Ovary (tissue), 7 donors: ENCODE measurements at regions not wholly inside any gene's neighbourhood (a gene's known extent, or its start where the extent isn't known, plus 50 kb on each side); places are given as distances from the start of the nearest gene placed in this dataset.

Experiments used
- DNase-seq, 5 donors: peaks; one replicate each; pipeline ENCODE4 v3.0.0-alpha.2; 2019 to 2020
- H3K27ac ChIP-seq, 2 donors: fragments of 200-600 bp; one replicate each; pipeline versions ENCODE4 v1.5.1 to v1.8.0; 2019 to 2022
- H3K27me3 ChIP-seq: fragments of 200-600 bp; one replicate; pipeline ENCODE4 v1.8.0; 2022
- H3K36me3 ChIP-seq: fragments of 200-600 bp; sonication (generic); one replicate; pipeline ENCODE4 v1.5.1; 2019
- H3K4me1 ChIP-seq: one replicate; pipeline ENCODE4 v1.8.1; 2013; ENCODE audit warnings: mild to moderate bottlenecking, moderate library complexity; ENCODE audit not compliant: insufficient read depth
- H3K4me3 ChIP-seq: fragments of 200-600 bp; sonication (generic); one replicate; pipeline ENCODE4 v1.5.1; 2017
- H3K9me3 ChIP-seq, 2 donors: fragments of 200-600 bp in 1 of 2; sonication (generic) in 1 of 2; one replicate each; pipeline versions ENCODE4 v1.5.1 to v1.8.1; 2013 to 2019; ENCODE audit warnings: mild to moderate bottlenecking in 1 of 2, moderate library complexity in 1 of 2
- EP300 ChIP-seq: sonication (generic); formaldehyde crosslinking; IDR thresholded peaks from one replicate; pipeline ENCODE4 v1.6.1; 2017; ENCODE audit warnings: antibody characterized with exemption
- POLR2A ChIP-seq: fragments of 450-650 bp; IDR thresholded peaks from one replicate; pipeline ENCODE4 v1.6.1; 2017; ENCODE audit warnings: antibody characterized with exemption, mild to moderate bottlenecking, moderate library complexity
- WGBS, 3 donors: extraction: QIAGEN DNeasy Blood & Tissue Kit in 1 of 3; methylation state at CpG; one replicate each; pipeline versions ENCODE4 v1.1.5 to v1.1.7; 2013 to 2017; 5-methylcytosine and 5-hydroxymethylcytosine counted together
- intact Hi-C, 4 donors: fragments of 100-400 bp; cut with DNase I; formaldehyde crosslinking; loops; one replicate each; pipeline versions ENCODE4 v1.11.0 to v1.15.1; 2022 to 2023
- TF ChIP-seq, protein P1 (sequence below), 3 donors: fragments of 450-650 bp in 2 of 3; fragments of 200-600 bp in 1 of 3; IDR thresholded peaks; one replicate each; pipeline versions ENCODE4 v1.5.1 to v1.8.0; 2016 to 2022; ENCODE audit warnings: antibody characterized with exemption in 3 of 3, mild to moderate bottlenecking in 1 of 3
- donor health status: DM: no; HTN: no; CAD: no; lungs with moderate emphysema.
- donor health status: DM: no; HTN: no; CAD: no.
- donor health status: Bipolar disorder and iron deficiency.
- donor health status: DM: no; HTN: no; CAD: no.
- donor health status: DM: yes; HTN: yes; CAD: no.

DNA sequence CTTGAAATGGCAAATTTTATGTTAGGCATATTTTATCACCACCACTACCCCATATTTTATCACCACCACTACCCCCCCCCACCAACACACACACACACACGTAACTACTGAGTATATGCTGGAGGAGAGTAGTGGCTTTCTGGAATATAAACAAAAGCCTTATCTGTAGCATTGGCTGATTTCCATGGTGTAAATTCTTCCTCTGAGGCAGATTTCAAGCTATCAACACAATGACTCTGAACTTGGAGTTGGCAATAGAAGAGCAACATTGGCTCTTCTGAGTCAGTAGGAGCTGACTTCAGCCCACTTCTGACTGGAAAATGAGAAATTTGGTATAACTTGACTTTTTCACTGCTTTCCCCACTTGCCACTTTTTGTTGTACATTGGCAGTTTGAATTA is 143.0 kb downstream of the CAVIN4 start:
- Histone ChIP-seq H3K9me3 (no peaks in the 10 kb centered on the region), H3K27ac (no peak overlapping the region), H3K4me3 (no peak overlapping the region), H3K36me3 (no peaks in the 10 kb centered on the region), H3K4me1 (no peaks in the 10 kb centered on the region), H3K27me3 (no peaks in the 10 kb centered on the region)
- intact Hi-C loops = no loop called here
- no peak for DNase-seq
- 0 to 4% (median 0%) methylated on average over 1 of the region's 1 CpG for WGBS, 3 donors
- no peak for TF ChIP-seq EP300
- TF ChIP-seq POLR2A = no peak

DNA sequence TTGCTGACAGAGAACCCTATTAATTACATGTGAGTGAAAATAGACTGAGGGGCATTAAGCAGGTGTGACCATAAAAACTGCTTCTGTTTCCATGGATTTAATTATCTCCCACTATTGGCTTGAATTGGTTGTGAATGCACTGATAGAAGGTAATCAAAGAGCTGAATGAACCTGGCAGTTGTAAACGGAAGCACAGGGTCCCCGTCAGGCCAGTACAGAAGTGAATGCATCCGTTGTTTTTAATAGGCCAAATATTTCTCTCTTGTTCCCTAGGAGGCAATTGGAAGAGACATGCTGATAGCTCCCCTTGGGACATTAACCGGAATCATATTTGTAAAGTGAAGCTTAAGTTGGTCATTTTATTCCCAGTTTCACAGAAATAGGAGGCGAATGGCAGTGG is 147.0 kb downstream of the CAVIN4 start:
- intact Hi-C loops = no loop called here

DNA sequence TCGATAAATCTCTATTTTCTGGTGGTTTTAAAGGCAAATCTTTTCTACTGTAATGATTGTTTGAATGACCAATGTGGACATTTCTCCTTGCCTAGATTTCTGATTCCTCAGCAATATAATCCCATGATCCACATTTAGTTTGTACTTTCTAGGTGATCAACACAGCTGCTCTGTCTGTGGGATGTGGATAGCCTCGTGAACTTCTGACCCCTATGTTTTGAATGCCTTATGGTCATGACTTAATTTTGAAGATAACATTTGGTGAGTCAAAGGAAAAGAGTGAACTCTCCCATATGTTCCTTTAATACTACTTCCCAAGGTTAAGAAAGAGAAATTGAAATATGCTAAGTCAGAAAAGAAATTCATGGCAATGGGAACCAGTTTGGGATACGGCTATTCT is 147.5 kb downstream of the CAVIN4 start:
- WGBS, 3 donors = 35 to 44% (median 35%) methylated on average over 3 of the region's 3 CpGs
- no peaks in the 10 kb centered on the region for H3K27me3 ChIP-seq
- H3K4me3 ChIP-seq = no peak overlapping the region
- no peaks in the 10 kb centered on the region for H3K36me3 ChIP-seq
- intact Hi-C loops = no loop called here
- H3K9me3 ChIP-seq = no peaks in the 10 kb centered on the region
- H3K27ac ChIP-seq = no peak overlapping the region
- TF ChIP-seq, protein P1, sequence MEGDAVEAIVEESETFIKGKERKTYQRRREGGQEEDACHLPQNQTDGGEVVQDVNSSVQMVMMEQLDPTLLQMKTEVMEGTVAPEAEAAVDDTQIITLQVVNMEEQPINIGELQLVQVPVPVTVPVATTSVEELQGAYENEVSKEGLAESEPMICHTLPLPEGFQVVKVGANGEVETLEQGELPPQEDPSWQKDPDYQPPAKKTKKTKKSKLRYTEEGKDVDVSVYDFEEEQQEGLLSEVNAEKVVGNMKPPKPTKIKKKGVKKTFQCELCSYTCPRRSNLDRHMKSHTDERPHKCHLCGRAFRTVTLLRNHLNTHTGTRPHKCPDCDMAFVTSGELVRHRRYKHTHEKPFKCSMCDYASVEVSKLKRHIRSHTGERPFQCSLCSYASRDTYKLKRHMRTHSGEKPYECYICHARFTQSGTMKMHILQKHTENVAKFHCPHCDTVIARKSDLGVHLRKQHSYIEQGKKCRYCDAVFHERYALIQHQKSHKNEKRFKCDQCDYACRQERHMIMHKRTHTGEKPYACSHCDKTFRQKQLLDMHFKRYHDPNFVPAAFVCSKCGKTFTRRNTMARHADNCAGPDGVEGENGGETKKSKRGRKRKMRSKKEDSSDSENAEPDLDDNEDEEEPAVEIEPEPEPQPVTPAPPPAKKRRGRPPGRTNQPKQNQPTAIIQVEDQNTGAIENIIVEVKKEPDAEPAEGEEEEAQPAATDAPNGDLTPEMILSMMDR (IDR thresholded peaks at IDR 0.05) = no peak
- no peak for TF ChIP-seq POLR2A
- TF ChIP-seq EP300 = no peak
- DNase-seq = no peak
- H3K4me1 ChIP-seq = no peaks in the 10 kb centered on the region

More for the DNA sequence above, 147.0 kb downstream of the CAVIN4 start:
- TF ChIP-seq, protein P1 (IDR thresholded peaks at IDR 0.05) = no peak
- TF ChIP-seq POLR2A = no peak
- no peak for TF ChIP-seq EP300
- H3K36me3 ChIP-seq = no peaks in the 10 kb centered on the region
- H3K4me1 ChIP-seq = no peaks in the 10 kb centered on the region
- no peaks in the 10 kb centered on the region for H3K9me3 ChIP-seq
- H3K27ac ChIP-seq = no peak overlapping the region
- H3K27me3 ChIP-seq = no peaks in the 10 kb centered on the region
- no peak overlapping the region for H3K4me3 ChIP-seq
- WGBS, 3 donors = 73 to 77% (median 75%) methylated on average over 5 of the region's 5 CpGs
- no peak for DNase-seq

DNA sequence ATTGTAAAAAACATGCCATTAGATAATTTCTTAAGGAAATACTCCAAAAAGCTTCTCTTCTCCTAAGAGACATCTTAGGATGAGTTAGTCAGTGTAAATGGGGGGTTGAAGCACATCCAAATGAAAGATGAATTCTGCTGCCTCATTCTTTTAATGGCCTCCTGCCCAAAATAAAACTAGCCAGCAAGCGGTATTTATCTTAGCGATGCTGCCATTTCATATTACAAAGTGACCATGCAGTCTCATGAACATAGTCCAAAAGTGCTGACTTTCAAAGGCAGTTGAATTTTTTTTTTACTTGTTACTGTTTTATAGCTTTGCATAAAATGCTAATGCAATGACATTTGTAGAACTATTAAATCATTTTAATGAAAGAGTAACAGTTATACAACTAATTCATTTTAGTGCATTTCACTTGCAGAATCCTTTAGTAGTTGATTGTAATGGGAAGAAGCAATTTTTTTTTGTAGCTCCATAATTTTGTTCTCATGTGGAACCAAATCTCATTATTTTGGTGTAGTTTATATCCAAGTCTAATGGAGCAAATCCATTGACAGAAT is 151.5 kb downstream of the CAVIN4 start:
- TF ChIP-seq POLR2A (no peak), EP300 (no peak)
- TF ChIP-seq, protein P1 (IDR thresholded peaks at IDR 0.05) = no peak
- Histone ChIP-seq H3K36me3 (no peaks in the 10 kb centered on the region), H3K9me3 (no peaks in the 10 kb centered on the region), H3K4me3 (no peak overlapping the region), H3K27ac (no peak overlapping the region), H3K27me3 (no peaks in the 10 kb centered on the region), H3K4me1 (no peaks in the 10 kb centered on the region)
- intact Hi-C loops = no loop called here
- no peak for DNase-seq
- WGBS, 3 donors = 13 to 22% (median 20%) methylated on average over 2 of the region's 2 CpGs

DNA sequence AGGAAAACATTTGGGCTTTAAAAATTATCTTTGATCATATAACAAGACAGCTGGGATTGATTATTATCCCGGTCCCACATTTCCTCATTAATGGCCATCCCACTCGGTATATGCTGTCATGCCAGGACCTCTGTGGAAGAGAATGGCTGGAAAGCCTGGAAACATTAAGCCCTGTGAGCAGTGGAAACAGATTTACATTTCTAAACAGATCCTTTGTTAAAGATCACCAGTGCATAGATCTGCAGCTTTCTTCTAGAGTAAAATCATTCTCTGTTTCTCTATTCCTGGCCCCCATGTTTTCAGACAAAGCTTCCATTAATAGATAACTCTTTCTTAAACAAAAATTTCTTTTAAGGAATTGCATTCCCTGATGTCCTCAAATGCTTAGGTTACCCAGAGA is 152.2 kb downstream of the CAVIN4 start:
- Histone ChIP-seq H3K4me3 (no peak overlapping the region), H3K27me3 (no peaks in the 10 kb centered on the region), H3K27ac (no peak overlapping the region), H3K4me1 (no peaks in the 10 kb centered on the region), H3K9me3 (no peaks in the 10 kb centered on the region), H3K36me3 (no peaks in the 10 kb centered on the region)
- DNase-seq = no peak
- WGBS, 3 donors = 43 to 56% (median 46%) methylated on average over 2 of the region's 2 CpGs
- TF ChIP-seq EP300 = no peak
- TF ChIP-seq POLR2A = no peak
- TF ChIP-seq, protein P1 (IDR thresholded peaks at IDR 0.05) = no peak
- intact Hi-C loops = no loop called here
